Caki2 (cell line): ENCODE measurements at regions not wholly inside any gene's neighbourhood (a gene's known extent, or its start where the extent isn't known, plus 50 kb on each side); places are given as distances from the start of the nearest gene placed in this dataset.

Experiments used
- DNase-seq: peaks from one replicate; pipeline ENCODE4 v3.0.0-alpha.2; 2015; ENCODE audit warnings: low read depth
- in situ Hi-C: cut with HindIII; loops from 2 replicates; pipeline ENCODE4 v1.10.0; 2016; ENCODE audit warnings: low sequenced_read_pairs, low pct_unique_long_range_greater_than_20kb, mixed read lengths

- in situ Hi-C loops = no loop called here
- peak; percentile 1 for DNase-seq
These were observed 168.6 kb upstream of the UBASH3B start for GRCh38 chr11:122486793-122487495.

DNA sequence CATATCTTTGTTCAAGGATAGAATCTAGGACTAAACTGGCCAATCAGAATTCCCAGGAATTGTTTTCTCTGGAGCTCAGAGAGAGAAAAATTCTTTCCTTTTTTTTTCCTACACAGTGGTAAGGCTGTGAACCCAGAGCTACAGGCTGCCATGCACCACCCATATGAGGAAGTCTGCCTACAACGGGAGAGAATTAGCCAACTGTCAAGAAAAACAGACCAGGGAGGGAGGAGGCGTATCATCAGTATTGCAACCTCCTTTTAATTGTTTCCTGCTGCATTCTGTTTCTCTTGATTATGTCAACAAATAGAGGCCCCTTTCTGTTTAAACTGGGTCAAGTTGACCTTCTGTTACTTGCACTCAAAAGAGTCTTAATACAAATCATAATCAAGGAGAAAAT, 176.5 kb upstream of the UBASH3B start:
- in situ Hi-C loops = no loop called here
- no peak for DNase-seq

DNA sequence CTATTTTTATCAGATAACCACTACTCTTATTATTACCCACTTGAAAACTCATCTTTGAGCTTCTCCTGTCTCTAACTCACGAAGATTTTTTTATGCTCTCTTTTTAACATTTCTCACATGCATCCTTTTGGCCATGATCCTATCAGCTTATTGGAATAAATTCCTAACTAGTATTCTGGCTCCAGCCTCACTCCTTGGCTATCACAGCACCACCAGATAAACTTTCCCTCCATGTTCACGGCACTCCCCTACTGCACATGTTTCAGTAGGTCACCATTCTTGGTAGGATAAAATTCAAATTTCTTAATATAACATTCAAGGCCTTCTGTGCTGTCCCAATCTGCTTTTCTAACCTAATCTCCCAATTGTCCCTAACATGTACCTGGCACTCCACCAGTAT, 186.6 kb upstream of the UBASH3B start:
- in situ Hi-C loops = no loop called here
- DNase-seq = no peak

GRCh38 chr11:122463530-122463929, 192.0 kb upstream of the UBASH3B start:
- in situ Hi-C loops = no loop called here
- DNase-seq = no peak

- DNase-seq = no peak
- in situ Hi-C loops = no loop called here
These were observed 196.5 kb upstream of the UBASH3B start for GRCh38 chr11:122459064-122459463.

- in situ Hi-C loops = no loop called here
These were observed 201.9 kb upstream of the UBASH3B start for GRCh38 chr11:122453586-122453985.

DNA sequence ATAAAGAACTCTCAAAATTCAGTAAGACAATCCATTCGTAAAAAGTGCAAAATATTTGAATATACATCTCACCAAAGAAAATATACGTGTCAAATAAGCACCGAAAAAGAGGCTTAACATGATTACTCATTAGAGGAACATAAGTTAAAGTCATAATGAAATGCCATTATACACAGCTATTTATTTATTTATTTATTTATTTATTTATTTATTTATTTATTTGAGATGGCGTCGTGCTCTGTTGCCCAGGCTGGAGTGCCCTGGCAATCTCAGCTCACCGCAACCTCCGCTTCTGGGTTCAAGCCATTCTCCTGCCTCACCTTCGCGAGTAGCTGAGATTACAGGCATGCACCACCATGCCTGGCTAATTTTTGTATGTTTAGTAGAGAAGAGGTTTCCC, 203.6 kb upstream of the UBASH3B start:
- in situ Hi-C loops = no loop called here
- DNase-seq = no peak

More at GRCh38 chr11:122453586-122453985, 201.9 kb upstream of the UBASH3B start:
- DNase-seq = no peak

DNA sequence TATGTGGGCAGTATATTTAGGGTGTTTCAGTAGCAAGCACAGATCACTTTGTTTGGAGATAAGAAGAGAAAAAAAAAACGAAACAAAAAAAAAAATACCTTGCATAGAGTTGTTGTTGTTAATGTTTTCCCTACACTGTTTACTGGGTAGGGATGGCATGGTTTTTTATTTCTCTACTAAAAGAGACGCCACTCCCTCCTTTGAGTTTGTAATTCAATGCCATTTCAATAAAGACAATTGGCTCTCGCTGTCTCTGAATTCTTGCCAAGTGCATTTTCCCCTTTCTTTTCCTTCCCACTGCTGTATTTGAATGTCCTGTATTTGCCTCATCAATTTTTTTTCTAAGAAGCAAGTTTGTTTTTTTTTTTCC, 213.9 kb upstream of the UBASH3B start:
- in situ Hi-C loops = no loop called here
- DNase-seq = no peak

DNA sequence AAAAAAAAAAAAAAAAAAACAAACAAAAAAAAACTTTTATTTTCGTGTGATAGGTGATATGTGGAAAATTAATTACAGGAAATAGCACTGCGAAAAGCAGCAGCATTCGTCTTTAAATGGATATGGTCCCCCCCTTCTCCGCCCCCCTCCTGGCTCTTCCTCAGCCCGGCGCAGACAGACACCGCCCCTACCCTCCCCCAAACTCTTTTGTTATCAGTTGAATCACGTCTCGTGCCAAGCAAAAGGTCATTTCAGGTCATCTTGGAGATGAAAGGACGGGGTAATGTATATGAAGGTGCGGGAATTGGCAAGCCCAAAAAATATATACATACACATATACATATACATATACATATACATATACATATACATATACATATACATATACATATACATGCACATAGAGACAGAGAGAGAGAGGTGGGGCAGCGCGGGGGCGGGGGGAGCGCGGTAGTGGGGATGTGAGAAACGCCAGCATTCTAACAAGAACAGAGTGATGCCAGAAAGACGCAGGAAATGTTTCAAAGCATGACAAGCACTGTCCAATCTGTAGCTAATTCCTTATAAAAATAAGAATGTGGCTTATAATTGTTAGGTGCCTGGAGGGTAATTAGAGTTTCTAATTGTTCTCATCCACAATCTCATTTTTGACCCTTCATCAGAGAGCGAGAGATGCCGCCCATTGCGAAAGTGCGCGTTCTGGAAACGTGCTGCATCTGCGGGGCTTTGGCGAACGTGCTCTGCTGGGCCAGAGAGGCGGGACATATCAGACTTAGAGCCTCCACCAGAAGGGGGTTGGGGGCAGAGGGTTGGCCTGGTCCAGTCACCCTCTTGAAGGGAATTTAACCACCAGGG, 214.5 kb upstream of the UBASH3B start:
- DNase-seq = no peak

GRCh38 chr11:122439866-122440810, 215.4 kb upstream of the UBASH3B start:
- DNase-seq = no peak
- in situ Hi-C loops = no loop called here

More for the DNA sequence above, 214.5 kb upstream of the UBASH3B start:
- in situ Hi-C loops = no loop called here

DNA sequence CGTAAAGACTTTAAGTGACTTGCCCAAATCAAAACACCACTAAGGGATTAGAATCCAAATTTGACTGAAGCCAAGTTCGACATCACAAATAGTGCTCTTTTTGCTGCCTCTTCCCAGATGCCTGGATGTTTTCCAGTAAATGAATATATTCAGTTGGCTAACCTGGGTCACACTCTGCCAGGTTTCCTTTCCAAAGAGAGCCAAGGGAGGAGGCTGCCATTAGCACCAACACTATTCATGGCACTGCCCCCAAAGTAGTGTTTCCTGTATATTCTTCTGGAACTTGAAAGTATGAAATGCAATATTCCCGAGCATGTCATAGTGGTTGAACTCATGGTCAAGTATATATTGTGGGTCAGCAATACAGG, 219.3 kb upstream of the UBASH3B start:
- in situ Hi-C loops = no loop called here
- no peak for DNase-seq

GRCh38 chr11:122435540-122436187, 219.9 kb upstream of the UBASH3B start:
- in situ Hi-C loops = no loop called here

GRCh38 chr11:122434786-122435185, 220.7 kb upstream of the UBASH3B start:
- in situ Hi-C loops = no loop called here
- DNase-seq = no peak

More at GRCh38 chr11:122435540-122436187, 219.9 kb upstream of the UBASH3B start:
- no peak for DNase-seq

DNA sequence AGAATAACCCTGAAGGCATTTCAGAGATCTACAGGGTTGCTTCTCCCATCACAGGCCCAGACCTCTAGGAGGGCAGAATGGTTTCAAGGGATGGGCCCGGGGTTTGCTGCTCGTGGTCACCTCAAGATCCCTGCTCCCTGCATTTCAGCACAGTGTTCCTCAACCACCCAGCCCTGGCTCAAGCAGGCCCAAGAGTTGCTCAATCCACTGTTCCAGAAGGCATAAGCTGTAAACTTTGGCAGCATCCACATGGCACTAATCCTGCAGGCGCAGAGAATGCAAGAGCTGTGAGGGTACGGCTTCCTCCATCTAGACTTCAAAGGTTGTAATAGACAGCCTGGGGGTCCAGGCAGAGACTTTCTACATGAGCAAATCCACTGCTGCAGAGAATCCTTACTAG, 225.0 kb upstream of the UBASH3B start:
- in situ Hi-C loops = no loop called here
- no peak for DNase-seq

- no peak for DNase-seq
- in situ Hi-C loops = no loop called here
These were observed 229.4 kb upstream of the UBASH3B start for GRCh38 chr11:122426073-122426472.

- in situ Hi-C loops = no loop called here
- DNase-seq = no peak
These were observed 230.9 kb upstream of the UBASH3B start for GRCh38 chr11:122424636-122425035.

GRCh38 chr11:122423886-122424285, 231.6 kb upstream of the UBASH3B start:
- no peak for DNase-seq
- in situ Hi-C loops = no loop called here

GRCh38 chr11:122423273-122423672, 232.2 kb upstream of the UBASH3B start:
- in situ Hi-C loops = no loop called here
- DNase-seq = no peak
